ENCODE measurements at regions not wholly inside any gene's neighbourhood (a gene's known extent, or its start where the extent isn't known, plus 50 kb on each side); places are given as distances from the start of the nearest gene placed in this dataset.

DNA sequence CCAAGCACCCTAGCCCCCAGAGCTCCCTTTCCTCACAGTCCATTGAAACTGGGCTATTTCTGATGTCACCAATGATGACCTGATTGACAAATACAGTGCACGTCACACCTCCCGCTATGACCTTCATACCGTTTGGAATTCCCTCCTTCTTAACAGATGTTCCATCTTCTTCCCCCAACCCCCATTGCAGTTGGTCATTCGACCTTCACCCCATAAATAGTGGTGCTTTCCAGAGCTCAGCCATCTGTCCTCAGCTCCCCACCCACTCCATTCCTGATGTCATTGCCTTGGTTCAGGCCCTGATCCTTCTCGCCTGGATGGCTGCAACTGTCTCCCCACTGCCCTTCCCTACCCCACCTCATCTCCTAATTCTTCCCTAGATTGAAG lies 198.5 kb downstream of the SOD2 start:
- TF ChIP-seq, protein P1, sequence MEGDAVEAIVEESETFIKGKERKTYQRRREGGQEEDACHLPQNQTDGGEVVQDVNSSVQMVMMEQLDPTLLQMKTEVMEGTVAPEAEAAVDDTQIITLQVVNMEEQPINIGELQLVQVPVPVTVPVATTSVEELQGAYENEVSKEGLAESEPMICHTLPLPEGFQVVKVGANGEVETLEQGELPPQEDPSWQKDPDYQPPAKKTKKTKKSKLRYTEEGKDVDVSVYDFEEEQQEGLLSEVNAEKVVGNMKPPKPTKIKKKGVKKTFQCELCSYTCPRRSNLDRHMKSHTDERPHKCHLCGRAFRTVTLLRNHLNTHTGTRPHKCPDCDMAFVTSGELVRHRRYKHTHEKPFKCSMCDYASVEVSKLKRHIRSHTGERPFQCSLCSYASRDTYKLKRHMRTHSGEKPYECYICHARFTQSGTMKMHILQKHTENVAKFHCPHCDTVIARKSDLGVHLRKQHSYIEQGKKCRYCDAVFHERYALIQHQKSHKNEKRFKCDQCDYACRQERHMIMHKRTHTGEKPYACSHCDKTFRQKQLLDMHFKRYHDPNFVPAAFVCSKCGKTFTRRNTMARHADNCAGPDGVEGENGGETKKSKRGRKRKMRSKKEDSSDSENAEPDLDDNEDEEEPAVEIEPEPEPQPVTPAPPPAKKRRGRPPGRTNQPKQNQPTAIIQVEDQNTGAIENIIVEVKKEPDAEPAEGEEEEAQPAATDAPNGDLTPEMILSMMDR (IDR thresholded peaks at IDR 0.05; ENCODE audit: low read depth, low read length), result no peak
- CTCF ChIA-PET, result no interaction called here
- H3K4me3 ChIP-seq (ENCODE audit: low read depth, low read length), result no peak overlapping the region
- DNase-seq (ENCODE audit: low read depth, low spot score), result no peak
- H3K27ac ChIP-seq (ENCODE audit: low read depth, low read length), result no peak overlapping the region
- POLR2A ChIA-PET, result no interaction called here
- no peaks in the 10 kb centered on the region for H3K9me3 ChIP-seq (ENCODE audit: control insufficient read depth, insufficient read depth, low read length)
- H3K27me3 ChIP-seq (ENCODE audit: control insufficient read depth, insufficient read depth, low read length), result no peaks in the 10 kb centered on the region

DNA sequence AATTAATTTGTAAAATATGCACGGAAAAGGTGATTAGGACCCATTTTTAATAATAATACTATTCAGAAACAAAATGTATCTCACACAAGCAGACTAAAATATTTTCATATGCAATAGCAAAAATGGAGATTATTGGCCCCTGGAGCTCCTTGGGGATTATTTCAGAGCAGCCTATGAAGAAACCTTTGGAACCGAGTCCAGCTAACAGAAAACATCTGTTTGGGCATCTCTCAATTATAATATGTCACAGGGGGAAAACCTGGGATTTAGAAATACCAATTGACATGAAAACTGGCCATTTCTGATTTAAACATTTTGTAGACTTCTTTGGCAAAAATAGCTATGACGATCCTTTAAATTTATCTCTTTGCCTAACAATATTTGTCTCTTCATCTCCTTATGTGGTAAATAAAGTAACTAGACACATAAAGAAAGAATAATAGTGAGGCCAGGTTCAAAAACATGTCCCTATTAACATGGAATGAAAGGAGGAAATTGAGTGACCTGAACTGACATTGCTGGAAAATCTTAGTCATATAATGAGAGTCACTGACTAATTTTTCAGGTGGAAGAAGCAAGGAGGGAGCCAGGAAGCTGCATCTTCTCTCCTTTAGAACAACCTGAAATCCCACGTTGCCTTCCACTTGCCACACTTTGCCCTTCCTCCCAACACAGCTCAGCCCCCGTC lies 199.0 kb downstream of the SOD2 start:
- ChIA-PET CTCF (no interaction called here), POLR2A (no interaction called here)
- Histone ChIP-seq H3K27ac (ENCODE audit: low read depth, low read length) (no peak overlapping the region), H3K4me3 (ENCODE audit: low read depth, low read length) (no peak overlapping the region), H3K27me3 (ENCODE audit: control insufficient read depth, insufficient read depth, low read length) (no peaks in the 10 kb centered on the region), H3K9me3 (ENCODE audit: control insufficient read depth, insufficient read depth, low read length) (no peaks in the 10 kb centered on the region)
- TF ChIP-seq, protein P1 (IDR thresholded peaks at IDR 0.05; ENCODE audit: low read depth, low read length), result no peak
- DNase-seq (ENCODE audit: low read depth, low spot score), result no peak

DNA sequence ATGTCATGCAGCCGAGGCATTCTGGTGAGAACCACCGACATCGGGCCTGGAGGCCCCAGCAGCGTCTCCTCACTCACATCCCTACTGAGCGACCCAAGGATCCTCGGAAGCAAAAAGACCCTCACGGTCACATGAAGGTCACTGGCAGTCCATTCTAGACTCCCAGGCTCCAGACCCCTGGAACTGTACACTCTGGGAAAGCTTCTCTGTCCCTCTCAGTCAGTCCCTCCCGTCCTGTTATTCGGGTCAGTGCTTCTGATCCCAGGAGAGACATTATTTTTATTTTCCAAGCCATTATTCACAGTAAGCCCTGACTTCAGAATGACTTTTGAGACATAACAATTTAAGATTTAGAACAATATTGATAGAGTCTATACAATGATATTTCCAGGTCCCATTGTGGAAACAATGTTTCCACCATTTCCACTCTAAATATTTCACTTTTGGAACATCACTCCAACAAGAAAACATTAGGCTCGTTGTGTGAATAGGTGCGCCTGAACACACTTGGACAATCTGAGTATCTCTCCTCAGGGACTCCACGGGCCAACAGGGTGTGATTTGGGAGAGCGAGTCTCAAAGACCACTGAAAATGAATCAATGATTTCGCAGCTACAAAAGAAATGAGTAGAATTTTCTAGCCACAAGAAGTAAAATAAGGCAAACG lies 199.7 kb downstream of the SOD2 start:
- TF ChIP-seq, protein P1 (IDR thresholded peaks at IDR 0.05; ENCODE audit: low read depth, low read length), result no peak
- DNase-seq (ENCODE audit: low read depth, low spot score), result no peak
- H3K27me3 ChIP-seq (ENCODE audit: control insufficient read depth, insufficient read depth, low read length), result no peaks in the 10 kb centered on the region
- POLR2A ChIA-PET, result no interaction called here
- H3K4me3 ChIP-seq (ENCODE audit: low read depth, low read length), result no peak overlapping the region
- CTCF ChIA-PET, result no interaction called here
- H3K27ac ChIP-seq (ENCODE audit: low read depth, low read length), result no peak overlapping the region
- no peaks in the 10 kb centered on the region for H3K9me3 ChIP-seq (ENCODE audit: control insufficient read depth, insufficient read depth, low read length)

DNA sequence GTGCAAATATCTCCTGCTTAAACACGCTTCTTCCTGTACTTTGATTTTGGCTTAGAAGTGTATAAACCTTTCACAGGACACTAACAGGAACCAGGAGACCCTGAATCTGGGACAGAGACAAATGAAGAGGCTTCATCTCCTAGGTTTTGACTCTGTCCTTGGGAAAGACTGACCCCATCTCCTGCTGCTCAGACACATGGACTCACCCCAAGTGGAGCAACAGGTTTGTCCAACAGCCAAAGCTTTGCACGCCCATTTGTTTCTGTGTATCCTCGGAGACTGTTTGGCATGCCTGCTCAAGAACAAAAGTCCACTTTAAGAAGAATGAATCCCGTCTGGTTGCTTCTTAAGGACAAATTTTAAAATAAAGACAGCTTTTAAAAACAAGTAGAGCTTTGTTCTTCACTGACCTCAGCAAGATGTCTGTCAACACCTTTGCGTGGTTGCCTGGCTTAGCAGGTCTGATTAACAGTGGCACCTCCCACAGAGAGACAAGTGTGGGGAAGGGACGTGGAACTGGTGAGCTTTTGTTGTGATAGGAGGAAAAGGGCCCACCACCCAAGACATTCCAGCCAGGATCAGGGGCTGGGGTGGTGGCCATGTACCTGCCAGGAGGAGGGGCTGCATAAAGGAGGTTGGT lies 202.6 kb downstream of the SOD2 start:
- no peak for DNase-seq (ENCODE audit: low read depth, low spot score)
- H3K27ac ChIP-seq (ENCODE audit: low read depth, low read length), result no peak overlapping the region
- no peaks in the 10 kb centered on the region for H3K27me3 ChIP-seq (ENCODE audit: control insufficient read depth, insufficient read depth, low read length)
- ChIA-PET POLR2A (no interaction called here), CTCF (interaction anchor here (1.2 kb wide), 1 partner anchor 164 kb away, joined by 3 read pairs; no protein-coding TSS in a partner anchor)
- TF ChIP-seq, protein P1 (IDR thresholded peaks at IDR 0.05; ENCODE audit: low read depth, low read length), result no peak
- H3K4me3 ChIP-seq (ENCODE audit: low read depth, low read length), result no peak overlapping the region
- H3K9me3 ChIP-seq (ENCODE audit: control insufficient read depth, insufficient read depth, low read length), result no peaks in the 10 kb centered on the region

DNA sequence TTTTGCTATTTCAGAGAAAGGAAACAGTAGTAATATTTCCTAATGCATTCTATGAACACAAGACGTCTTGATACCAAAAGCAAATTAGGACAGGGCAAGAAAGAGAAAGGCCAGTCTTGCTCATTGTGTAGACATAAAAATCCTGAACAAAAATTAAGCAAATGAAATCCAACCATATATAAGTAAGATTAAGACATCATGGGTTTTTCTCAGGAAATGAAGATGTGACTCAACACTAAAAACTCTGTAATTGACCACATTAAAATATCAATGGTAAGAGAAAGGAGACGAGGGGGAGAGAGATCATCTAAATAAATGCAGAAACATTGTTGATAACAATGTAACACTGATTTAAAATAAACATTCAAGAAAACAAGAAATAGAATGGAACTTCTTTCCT lies 205.4 kb downstream of the SOD2 start:
- ChIA-PET POLR2A (no interaction called here), CTCF (no interaction called here)
- Histone ChIP-seq H3K9me3 (ENCODE audit: control insufficient read depth, insufficient read depth, low read length) (no peaks in the 10 kb centered on the region), H3K4me3 (ENCODE audit: low read depth, low read length) (no peak overlapping the region), H3K27ac (ENCODE audit: low read depth, low read length) (no peak overlapping the region), H3K27me3 (ENCODE audit: control insufficient read depth, insufficient read depth, low read length) (no peaks in the 10 kb centered on the region)
- no peak for DNase-seq (ENCODE audit: low read depth, low spot score)
- TF ChIP-seq, protein P1 (IDR thresholded peaks at IDR 0.05; ENCODE audit: low read depth, low read length), result no peak
